SK-N-SH (cell line): ENCODE measurements at regions not wholly inside any gene's neighbourhood (a gene's known extent, or its start where the extent isn't known, plus 50 kb on each side); places are given as distances from the start of the nearest gene placed in this dataset.
A peak's percentile ranks its signal among the peaks of the same experiment; 100 is the strongest.

Source experiments
- CTCF ChIA-PET: fragments of 300-600, 350-600 bp; formaldehyde crosslinking; extraction: SDS; loops from one replicate; lab custom pipeline; 2021; lab: Yijun Ruan, JAX
- POLR2A ChIA-PET: fragments of 350-600 bp; sonication (Branson Sonifier 250); formaldehyde crosslinking; extraction: SDS; loops from one replicate; lab custom pipeline; 2020; ENCODE audit warnings: antibody characterized with exemption, inconsistent platforms; lab: Yijun Ruan, JAX
- DNase-seq: peaks from one replicate; pipeline ENCODE4 v3.0.0; 2012
- H2AFZ ChIP-seq: fragments of 200-600 bp; sonication (generic); 2 replicates; pipeline ENCODE4 v1.8.1; 2016; ENCODE audit warnings: antibody characterized with exemption, mild to moderate bottlenecking, low read depth
- H3F3A ChIP-seq: fragments of 200-600 bp; sonication (generic); replicated peaks from 2 replicates; pipeline ENCODE3; 2016; ENCODE audit warnings: antibody characterized with exemption, mild to moderate bottlenecking; ENCODE audit not compliant: insufficient read depth
- H3K27ac ChIP-seq, 2 experiments: fragments of 200-500 bp in 1 of 2; fragments of 200-600 bp in 1 of 2; sonication (Bioruptor generic) in 1 of 2; sonication (generic), shearing (Covaris generic) in 1 of 2; 2 replicates each; pipeline versions ENCODE4 v1.5.1 to v1.6.1; 2014 to 2016; ENCODE audit warnings: low read depth in 2 of 2, inconsistent platforms in 1 of 2, low read length in 1 of 2, mild to moderate bottlenecking in 1 of 2, mixed read lengths in 1 of 2
- H3K27me3 ChIP-seq: fragments of 200-600 bp; sonication (generic), shearing (Covaris generic); 2 replicates; pipeline ENCODE4 v1.6.1; 2016; ENCODE audit warnings: mixed run types; ENCODE audit not compliant: insufficient read depth
- H3K36me3 ChIP-seq, 2 experiments: fragments of 200-500 bp in 1 of 2; fragments of 200-600 bp in 1 of 2; sonication (Bioruptor generic) in 1 of 2; sonication (generic) in 1 of 2; replicated peaks in 1 of 2; 2 replicates each; pipeline versions ENCODE3 to v1.5.1; 2014 to 2016; ENCODE audit warnings: low read length in 1 of 2, mild to moderate bottlenecking in 1 of 2; ENCODE audit not compliant: insufficient read depth in 2 of 2, control insufficient read depth in 1 of 2
- H3K4me1 ChIP-seq, 2 experiments: fragments of 200-500 bp in 1 of 2; fragments of 200-600 bp in 1 of 2; sonication (Bioruptor generic) in 1 of 2; sonication (generic), shearing (Covaris generic) in 1 of 2; 2 replicates each; pipeline versions ENCODE4 v1.5.1 to v1.6.1; 2014 to 2016; ENCODE audit warnings: low read depth in 1 of 2, low read length in 1 of 2, mixed run types in 1 of 2; ENCODE audit not compliant: insufficient read depth in 2 of 2, control insufficient read depth in 1 of 2
- H3K4me2 ChIP-seq: fragments of 200-600 bp; sonication (generic), shearing (Covaris generic); 2 replicates; pipeline ENCODE4 v1.6.1; 2017; ENCODE audit warnings: mixed run types
- H3K4me3 ChIP-seq, 2 experiments: fragments of 200-500 bp in 1 of 2; fragments of 200-600 bp in 1 of 2; sonication (Bioruptor generic) in 1 of 2; sonication (generic), shearing (Covaris generic) in 1 of 2; 2 replicates each; pipeline versions ENCODE4 v1.5.1 to v1.8.1; 2014 to 2016; ENCODE audit warnings: low read depth in 2 of 2, inconsistent platforms in 1 of 2, low read length in 1 of 2, mild to moderate bottlenecking in 1 of 2, mixed read lengths in 1 of 2, moderate library complexity in 1 of 2
- H3K79me2 ChIP-seq: fragments of 200-600 bp; sonication (generic); 2 replicates; pipeline ENCODE4 v1.8.1; 2017; ENCODE audit warnings: mild to moderate bottlenecking; ENCODE audit not compliant: insufficient read depth
- H3K9ac ChIP-seq: fragments of 200-600 bp; sonication (generic); 2 replicates; pipeline ENCODE4 v1.6.1; 2017; ENCODE audit warnings: mixed run types
- H3K9me2 ChIP-seq: fragments of 200-600 bp; sonication (generic); 2 replicates; pipeline ENCODE4 v1.6.1; 2017; ENCODE audit warnings: mixed run types
- H3K9me3 ChIP-seq: fragments of 200-600 bp; sonication (generic); 2 replicates; pipeline ENCODE4 v1.6.1; 2017; ENCODE audit warnings: mixed run types, mild to moderate bottlenecking, moderate library complexity
- H4K20me1 ChIP-seq: fragments of 200-600 bp; sonication (generic); 2 replicates; pipeline ENCODE4 v1.6.1; 2017; ENCODE audit warnings: mild to moderate bottlenecking, mixed run types; ENCODE audit not compliant: insufficient read depth
- ELF1 ChIP-seq: IDR thresholded peaks from 2 replicates; pipeline ENCODE4 v1.4.0; 2012
- EP300 ChIP-seq, 2 experiments: IDR thresholded peaks; 2 replicates each; pipeline versions ENCODE4 v1.4.0 to v1.6.1; 2012; ENCODE audit warnings: borderline replicate concordance in 1 of 2, low read depth in 1 of 2, low read length in 1 of 2
- EZH2phosphoT487 ChIP-seq: fragments of 200-600 bp; sonication (generic); IDR thresholded peaks from 2 replicates; pipeline ENCODE4 v1.6.1; 2017; ENCODE audit warnings: low read depth, mixed run types, mild to moderate bottlenecking, antibody characterized with exemption, moderate library complexity, borderline replicate concordance
- FOXM1 ChIP-seq: IDR thresholded peaks from 2 replicates; pipeline ENCODE4 v1.4.0; 2012; ENCODE audit warnings: low read depth, mild to moderate bottlenecking
- GABPA ChIP-seq: IDR thresholded peaks from 2 replicates; pipeline ENCODE4 v1.4.0; 2012; ENCODE audit warnings: low read depth, mild to moderate bottlenecking
- JUND ChIP-seq: IDR thresholded peaks from 2 replicates; pipeline ENCODE4 v1.4.0; 2012
- MEF2A ChIP-seq: IDR thresholded peaks from 2 replicates; pipeline ENCODE4 v1.4.0; 2012; ENCODE audit warnings: low read depth, borderline replicate concordance
- MXI1 ChIP-seq: IDR thresholded peaks from 2 replicates; pipeline ENCODE4 v1.6.1; 2012; ENCODE audit warnings: mild to moderate bottlenecking, low read depth, low read length, improper control_type of control experiment
- NFIC ChIP-seq: IDR thresholded peaks from 2 replicates; pipeline ENCODE4 v1.4.0; 2012; ENCODE audit warnings: borderline replicate concordance
- RAD21 ChIP-seq: IDR thresholded peaks from 2 replicates; pipeline ENCODE4 v1.6.1; 2012; ENCODE audit warnings: mild to moderate bottlenecking, low read length
- RCOR1 ChIP-seq: fragments of 150-350 bp; IDR thresholded peaks from 2 replicates; pipeline ENCODE4 v1.6.1; 2017; ENCODE audit warnings: antibody characterized with exemption, low read length
- RFX5 ChIP-seq: IDR thresholded peaks from 2 replicates; pipeline ENCODE4 v1.6.1; 2012; ENCODE audit warnings: mild to moderate bottlenecking, improper control_type of control experiment, low read length
- SIN3A ChIP-seq: IDR thresholded peaks from 2 replicates; pipeline ENCODE4 v1.6.1; 2012; ENCODE audit warnings: low read depth, mild to moderate bottlenecking, low read length, moderate library complexity, borderline replicate concordance
- SMC3 ChIP-seq: IDR thresholded peaks from 2 replicates; pipeline ENCODE4 v1.6.1; 2012; ENCODE audit warnings: low read depth, low read length, improper control_type of control experiment
- WGBS: methylation state at CpG from one replicate; pipeline ENCODE4 v1.1.6; 2017; ENCODE audit warnings: low lambda C conversion rate; 5-methylcytosine and 5-hydroxymethylcytosine counted together
- TF ChIP-seq, protein P1 (sequence below): IDR thresholded peaks from 2 replicates; pipeline ENCODE4 v1.6.1; 2012; ENCODE audit warnings: mild to moderate bottlenecking, low read depth, low read length, moderate library complexity
- TF ChIP-seq, protein P2 (sequence below): fragments of 200-600 bp; sonication (generic); IDR thresholded peaks from 2 replicates; pipeline ENCODE4 v1.6.1; 2017; ENCODE audit warnings: antibody characterized with exemption, mild to moderate bottlenecking, moderate library complexity
- TF ChIP-seq, protein P3 (sequence below): IDR thresholded peaks from 2 replicates; pipeline ENCODE4 v1.4.0; 2012; ENCODE audit warnings: low read depth, borderline replicate concordance
- TF ChIP-seq, protein P4 (sequence below): IDR thresholded peaks from 2 replicates; pipeline ENCODE4 v1.4.0; 2012; ENCODE audit warnings: low read depth, borderline replicate concordance

DNA sequence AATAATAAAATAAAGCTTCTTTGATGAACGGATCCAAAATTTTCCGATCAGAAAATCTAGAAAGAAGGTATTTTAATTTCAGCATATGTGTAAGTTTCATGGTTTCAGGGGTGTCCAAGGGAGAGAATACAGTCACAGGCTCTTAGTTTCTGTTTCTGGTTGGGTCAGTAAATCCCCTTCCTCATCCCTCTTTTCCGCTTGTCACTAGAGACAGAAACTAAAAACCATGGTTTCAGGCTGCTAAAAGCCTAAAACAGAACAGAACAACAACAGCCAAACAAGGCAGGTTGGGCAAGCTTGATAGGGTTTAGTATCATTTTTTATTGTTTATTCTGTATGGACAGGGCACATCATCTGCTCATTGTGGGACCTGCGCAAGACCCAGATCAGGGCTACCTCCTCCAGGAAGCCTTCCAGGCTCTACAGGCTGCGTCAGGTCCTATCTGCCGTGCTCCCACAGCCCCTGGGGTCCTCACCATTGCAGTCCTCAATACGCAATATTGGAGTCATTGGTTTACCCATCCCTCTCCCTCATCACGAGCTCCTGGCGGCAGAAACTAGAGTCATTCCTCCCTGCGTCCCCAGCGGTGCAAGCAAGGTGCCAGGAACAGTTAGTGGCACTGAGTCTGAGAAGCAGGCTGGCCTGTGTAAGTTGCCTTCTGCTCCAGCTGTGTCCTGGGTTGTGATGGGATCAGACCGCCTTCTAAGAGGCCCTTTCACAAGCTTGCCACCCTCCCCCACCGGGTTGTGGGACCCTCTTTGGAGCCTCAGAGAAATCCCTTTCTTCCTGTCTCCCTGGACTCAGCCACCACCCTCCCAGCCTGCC, 70.2 kb upstream of the CUX1 start (continued):
- TF ChIP-seq, protein P1, sequence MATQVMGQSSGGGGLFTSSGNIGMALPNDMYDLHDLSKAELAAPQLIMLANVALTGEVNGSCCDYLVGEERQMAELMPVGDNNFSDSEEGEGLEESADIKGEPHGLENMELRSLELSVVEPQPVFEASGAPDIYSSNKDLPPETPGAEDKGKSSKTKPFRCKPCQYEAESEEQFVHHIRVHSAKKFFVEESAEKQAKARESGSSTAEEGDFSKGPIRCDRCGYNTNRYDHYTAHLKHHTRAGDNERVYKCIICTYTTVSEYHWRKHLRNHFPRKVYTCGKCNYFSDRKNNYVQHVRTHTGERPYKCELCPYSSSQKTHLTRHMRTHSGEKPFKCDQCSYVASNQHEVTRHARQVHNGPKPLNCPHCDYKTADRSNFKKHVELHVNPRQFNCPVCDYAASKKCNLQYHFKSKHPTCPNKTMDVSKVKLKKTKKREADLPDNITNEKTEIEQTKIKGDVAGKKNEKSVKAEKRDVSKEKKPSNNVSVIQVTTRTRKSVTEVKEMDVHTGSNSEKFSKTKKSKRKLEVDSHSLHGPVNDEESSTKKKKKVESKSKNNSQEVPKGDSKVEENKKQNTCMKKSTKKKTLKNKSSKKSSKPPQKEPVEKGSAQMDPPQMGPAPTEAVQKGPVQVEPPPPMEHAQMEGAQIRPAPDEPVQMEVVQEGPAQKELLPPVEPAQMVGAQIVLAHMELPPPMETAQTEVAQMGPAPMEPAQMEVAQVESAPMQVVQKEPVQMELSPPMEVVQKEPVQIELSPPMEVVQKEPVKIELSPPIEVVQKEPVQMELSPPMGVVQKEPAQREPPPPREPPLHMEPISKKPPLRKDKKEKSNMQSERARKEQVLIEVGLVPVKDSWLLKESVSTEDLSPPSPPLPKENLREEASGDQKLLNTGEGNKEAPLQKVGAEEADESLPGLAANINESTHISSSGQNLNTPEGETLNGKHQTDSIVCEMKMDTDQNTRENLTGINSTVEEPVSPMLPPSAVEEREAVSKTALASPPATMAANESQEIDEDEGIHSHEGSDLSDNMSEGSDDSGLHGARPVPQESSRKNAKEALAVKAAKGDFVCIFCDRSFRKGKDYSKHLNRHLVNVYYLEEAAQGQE = no peak
- TF ChIP-seq, protein P2, sequence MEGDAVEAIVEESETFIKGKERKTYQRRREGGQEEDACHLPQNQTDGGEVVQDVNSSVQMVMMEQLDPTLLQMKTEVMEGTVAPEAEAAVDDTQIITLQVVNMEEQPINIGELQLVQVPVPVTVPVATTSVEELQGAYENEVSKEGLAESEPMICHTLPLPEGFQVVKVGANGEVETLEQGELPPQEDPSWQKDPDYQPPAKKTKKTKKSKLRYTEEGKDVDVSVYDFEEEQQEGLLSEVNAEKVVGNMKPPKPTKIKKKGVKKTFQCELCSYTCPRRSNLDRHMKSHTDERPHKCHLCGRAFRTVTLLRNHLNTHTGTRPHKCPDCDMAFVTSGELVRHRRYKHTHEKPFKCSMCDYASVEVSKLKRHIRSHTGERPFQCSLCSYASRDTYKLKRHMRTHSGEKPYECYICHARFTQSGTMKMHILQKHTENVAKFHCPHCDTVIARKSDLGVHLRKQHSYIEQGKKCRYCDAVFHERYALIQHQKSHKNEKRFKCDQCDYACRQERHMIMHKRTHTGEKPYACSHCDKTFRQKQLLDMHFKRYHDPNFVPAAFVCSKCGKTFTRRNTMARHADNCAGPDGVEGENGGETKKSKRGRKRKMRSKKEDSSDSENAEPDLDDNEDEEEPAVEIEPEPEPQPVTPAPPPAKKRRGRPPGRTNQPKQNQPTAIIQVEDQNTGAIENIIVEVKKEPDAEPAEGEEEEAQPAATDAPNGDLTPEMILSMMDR = no peak
- TF ChIP-seq EP300 (IDR thresholded peaks at IDR 0.05; ENCODE audit: borderline replicate concordance in 1 of 2, low read depth in 1 of 2, low read length in 1 of 2) = no peak
- no peak for TF ChIP-seq FOXM1
- TF ChIP-seq RFX5 = no peak
- no peak for TF ChIP-seq GABPA
- no peak for TF ChIP-seq MXI1
- TF ChIP-seq ELF1 = no peak
- TF ChIP-seq RAD21 = no peak
- no peak for TF ChIP-seq RCOR1
- TF ChIP-seq, all 33 proteins: peak for 0

DNA sequence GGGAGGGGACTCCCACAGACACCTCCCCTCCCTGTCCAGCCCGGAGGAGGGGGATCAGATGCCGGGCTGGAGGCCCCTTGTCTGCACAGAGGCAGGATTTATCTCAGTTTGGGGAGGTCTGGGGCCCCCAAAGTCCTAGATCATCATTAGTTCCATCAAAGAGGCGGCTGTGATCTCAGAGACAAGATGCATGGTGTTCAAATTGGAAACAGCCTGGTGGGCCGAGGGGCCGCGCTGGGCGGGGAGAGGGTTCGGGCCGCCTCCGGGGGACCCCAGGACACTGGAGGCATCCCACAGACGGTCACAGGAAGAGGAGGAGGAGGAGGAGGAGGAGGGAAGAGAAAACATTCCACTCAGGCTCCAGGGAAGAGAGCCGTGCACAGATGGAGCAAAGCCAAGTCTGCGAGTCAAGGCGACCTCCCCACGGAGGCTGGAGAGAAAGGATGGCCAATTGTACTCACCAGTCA, 69.5 kb upstream of the CUX1 start:
- Histone ChIP-seq H3K79me2 (no peaks in the 10 kb centered on the region), H3K4me3 (no peak overlapping the region), H3K27ac (no peak overlapping the region), H3K4me1 (no peaks in the 10 kb centered on the region; a peak in 1 of 4 replicates), H3F3A (no peaks in the 10 kb centered on the region), H3K9ac (no peak overlapping the region), H3K9me3 (no peaks in the 10 kb centered on the region), H3K4me2 (no peak overlapping the region), H2AFZ (no peak overlapping the region), H3K9me2 (no peaks in the 10 kb centered on the region), H3K27me3 (0 out of 2 replicates have a peak, but pooled peaks cover 4% of the 10 kb centered on the region), H4K20me1 (no peaks in the 10 kb centered on the region), H3K36me3 (no peaks in the 10 kb centered on the region)
- CTCF ChIA-PET = no interaction called here
- DNase-seq = peak; percentile 44
- 75% methylated on average over 15 of the region's 15 CpGs for WGBS
- TF ChIP-seq, protein P2 = no peak
- TF ChIP-seq SMC3 (no peak), ELF1 (no peak), MEF2A (no peak), SIN3A (no peak), NFIC (no peak), JUND (no peak), EZH2phosphoT487 (no peak)
- TF ChIP-seq, protein P3, sequence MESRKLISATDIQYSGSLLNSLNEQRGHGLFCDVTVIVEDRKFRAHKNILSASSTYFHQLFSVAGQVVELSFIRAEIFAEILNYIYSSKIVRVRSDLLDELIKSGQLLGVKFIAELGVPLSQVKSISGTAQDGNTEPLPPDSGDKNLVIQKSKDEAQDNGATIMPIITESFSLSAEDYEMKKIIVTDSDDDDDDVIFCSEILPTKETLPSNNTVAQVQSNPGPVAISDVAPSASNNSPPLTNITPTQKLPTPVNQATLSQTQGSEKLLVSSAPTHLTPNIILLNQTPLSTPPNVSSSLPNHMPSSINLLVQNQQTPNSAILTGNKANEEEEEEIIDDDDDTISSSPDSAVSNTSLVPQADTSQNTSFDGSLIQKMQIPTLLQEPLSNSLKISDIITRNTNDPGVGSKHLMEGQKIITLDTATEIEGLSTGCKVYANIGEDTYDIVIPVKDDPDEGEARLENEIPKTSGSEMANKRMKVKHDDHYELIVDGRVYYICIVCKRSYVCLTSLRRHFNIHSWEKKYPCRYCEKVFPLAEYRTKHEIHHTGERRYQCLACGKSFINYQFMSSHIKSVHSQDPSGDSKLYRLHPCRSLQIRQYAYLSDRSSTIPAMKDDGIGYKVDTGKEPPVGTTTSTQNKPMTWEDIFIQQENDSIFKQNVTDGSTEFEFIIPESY = no peak
- TF ChIP-seq, protein P4, sequence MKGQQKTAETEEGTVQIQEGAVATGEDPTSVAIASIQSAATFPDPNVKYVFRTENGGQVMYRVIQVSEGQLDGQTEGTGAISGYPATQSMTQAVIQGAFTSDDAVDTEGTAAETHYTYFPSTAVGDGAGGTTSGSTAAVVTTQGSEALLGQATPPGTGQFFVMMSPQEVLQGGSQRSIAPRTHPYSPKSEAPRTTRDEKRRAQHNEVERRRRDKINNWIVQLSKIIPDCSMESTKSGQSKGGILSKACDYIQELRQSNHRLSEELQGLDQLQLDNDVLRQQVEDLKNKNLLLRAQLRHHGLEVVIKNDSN = no peak
- POLR2A ChIA-PET = no interaction called here
